H1 (cell line): ENCODE measurements at regions not wholly inside any gene's neighbourhood (a gene's known extent, or its start where the extent isn't known, plus 50 kb on each side); places are given as distances from the start of the nearest gene placed in this dataset.

Experiments used
- CBX5 ChIP-seq: fragments of 300-800, 300-1000 bp; sonication (generic); IDR thresholded peaks from 2 replicates; pipeline ENCODE4 v1.7.1; 2016; ENCODE audit warnings: antibody characterized with exemption, low read length, low read depth
- MAX ChIP-seq: IDR thresholded peaks from 2 replicates; pipeline ENCODE4 v1.6.1; 2012; ENCODE audit warnings: inconsistent platforms
- NRF1 ChIP-seq: IDR thresholded peaks from 2 replicates; pipeline ENCODE4 v1.6.1; 2011; ENCODE audit warnings: mild to moderate bottlenecking, low read depth, low read length, improper control_type of control experiment
- SRF ChIP-seq: IDR thresholded peaks from 2 replicates; pipeline ENCODE4 v1.6.1; 2011; ENCODE audit warnings: mild to moderate bottlenecking, low read depth, low read length, moderate library complexity

- no peak for TF ChIP-seq NRF1
- 0 out of 2 replicates have a peak, but pooled peaks have one; percentile 15 for TF ChIP-seq MAX
- no peak for TF ChIP-seq CBX5
- no peak for TF ChIP-seq SRF
- TF ChIP-seq, all 59 proteins: peak for 4
Observed at GRCh38 chrX:131828482-131828881, 194.6 kb upstream of the STK26 start (continued).
